CD4-positive, CD25-positive, alpha-beta regulatory T cell (primary cell): ENCODE measurements at regions not wholly inside any gene's neighbourhood (a gene's known extent, or its start where the extent isn't known, plus 50 kb on each side); places are given as distances from the start of the nearest gene placed in this dataset.

ENCODE experiments used
- ATAC-seq, 2 donors: fragments of 150-1000 bp; cut with Tn5 transposase; one replicate each; pipeline ENCODE4 v1.10.0; 2021; ENCODE audit warnings: low read depth in 2 of 2, moderate number of reproducible peaks in 2 of 2, moderate library complexity in 1 of 2
- DNase-seq, 3 donors: peaks; one replicate each; pipeline versions ENCODE4 v3.0.0 to v3.0.0-alpha.2; 2012 to 2022; ENCODE audit warnings: mixed read lengths in 1 of 3
- H3K27ac ChIP-seq: one replicate; pipeline ENCODE4 v1.7.0; 2013; ENCODE audit warnings: mild to moderate bottlenecking, low read length; ENCODE audit not compliant: insufficient read depth, poor library complexity, severe bottlenecking
- H3K27me3 ChIP-seq: one replicate; pipeline ENCODE4 v1.7.0; 2013; ENCODE audit warnings: low read length; ENCODE audit not compliant: control insufficient read depth, insufficient read depth
- H3K36me3 ChIP-seq: one replicate; pipeline ENCODE4 v1.7.0; 2013; ENCODE audit warnings: mild to moderate bottlenecking, low read length, moderate library complexity; ENCODE audit not compliant: control insufficient read depth, insufficient read depth
- H3K4me1 ChIP-seq: 2 replicates; pipeline ENCODE4 v1.7.0; 2013; ENCODE audit warnings: mild to moderate bottlenecking, low read length; ENCODE audit not compliant: insufficient read depth, control insufficient read depth, poor library complexity, severe bottlenecking
- H3K4me3 ChIP-seq: one replicate; pipeline ENCODE4 v1.7.0; 2013; ENCODE audit warnings: low read depth, mild to moderate bottlenecking, low read length, moderate library complexity
- H3K9me3 ChIP-seq, 2 experiments: 1 replicate in 1 of 2; 2 replicates in 1 of 2; pipeline ENCODE4 v1.7.0; 2013; ENCODE audit warnings: low read length in 2 of 2, mild to moderate bottlenecking in 1 of 2, moderate library complexity in 1 of 2; ENCODE audit not compliant: control insufficient read depth in 2 of 2
- H3K27ac Mint-ChIP-seq, 3 donors: one replicate each; pipeline ENCODE4 v1.8.0; 2020 to 2022; ENCODE audit warnings: mild to moderate bottlenecking in 3 of 3, mixed read lengths in 3 of 3, moderate library complexity in 2 of 3
- H3K27me3 Mint-ChIP-seq: one replicate; pipeline ENCODE4 v1.8.0; 2022; ENCODE audit warnings: mild to moderate bottlenecking, mixed read lengths
- H3K36me3 Mint-ChIP-seq: one replicate; pipeline ENCODE4 v1.8.0; 2020; ENCODE audit warnings: mixed read lengths
- H3K4me1 Mint-ChIP-seq, 4 donors: one replicate each; pipeline ENCODE4 v1.8.0; 2020 to 2022; ENCODE audit warnings: mixed read lengths in 4 of 4, mild to moderate bottlenecking in 1 of 4
- H3K4me3 Mint-ChIP-seq, 4 donors: one replicate each; pipeline ENCODE4 v1.8.0; 2020 to 2022; ENCODE audit warnings: mild to moderate bottlenecking in 4 of 4, mixed read lengths in 4 of 4, moderate library complexity in 3 of 4
- H3K9me3 Mint-ChIP-seq, 7 donors: one replicate each; pipeline ENCODE4 v1.8.0; 2020 to 2022; ENCODE audit warnings: mixed read lengths in 7 of 7, mild to moderate bottlenecking in 3 of 7, moderate library complexity in 2 of 7

DNA sequence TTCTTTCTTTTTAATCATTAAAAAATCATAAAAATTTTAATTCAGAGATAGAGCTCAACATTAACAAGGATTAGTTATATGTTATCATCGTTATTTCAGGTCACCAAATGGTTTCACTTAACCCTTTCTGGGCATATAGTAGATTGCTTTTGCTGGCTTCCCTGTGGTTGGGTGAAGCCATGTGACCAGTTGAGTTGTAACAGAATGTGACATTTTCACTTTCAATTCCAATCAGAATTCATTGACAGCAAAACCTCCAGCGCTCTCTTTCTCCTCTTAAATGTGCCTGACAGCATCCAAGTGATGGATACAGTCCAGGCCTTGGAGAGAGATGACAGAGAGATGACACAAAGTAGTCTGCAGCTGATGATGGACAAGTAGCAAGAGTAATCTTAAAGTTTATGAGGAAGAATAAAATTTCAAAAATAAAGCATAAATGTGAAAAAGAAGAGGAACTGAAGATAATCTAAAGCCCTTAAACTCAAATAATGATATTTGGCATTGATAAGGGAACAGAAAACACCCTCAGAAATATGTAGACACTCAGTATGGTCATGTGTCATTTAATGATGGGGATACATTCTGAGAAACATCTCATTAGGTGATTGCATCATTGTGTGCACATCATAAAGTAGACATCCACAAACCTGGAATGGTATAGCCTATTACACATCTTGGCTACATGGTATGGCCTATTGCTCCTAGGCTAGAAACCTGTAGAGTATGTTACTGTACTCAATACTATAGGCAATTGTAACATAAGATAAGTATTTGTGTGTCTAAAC is 92.3 kb upstream of the QRFPR start:
- H3K4me1 ChIP-seq, result no peaks in the 10 kb centered on the region
- H3K4me3 ChIP-seq, result no peak overlapping the region
- H3K27me3 Mint-ChIP-seq, result peaks cover 17% of the 10 kb centered on the region
- H3K4me3 Mint-ChIP-seq, result no peak overlapping the region
- no peak overlapping the region for H3K27ac Mint-ChIP-seq
- peaks cover 0 to 2% (median 0%) of the 10 kb centered on the region in 4 donors for H3K4me1 Mint-ChIP-seq
- DNase-seq (peak in 1 of 3 donors; percentile 14), ATAC-seq (no peak)
- H3K9me3 ChIP-seq, result peaks cover 1 to 3% of the 10 kb centered on the region in 2 experiments
- H3K36me3 Mint-ChIP-seq, result no peaks in the 10 kb centered on the region
- H3K9me3 Mint-ChIP-seq, result peaks cover 0 to 7% (median 3%) of the 10 kb centered on the region in 7 donors
- no peaks in the 10 kb centered on the region for H3K36me3 ChIP-seq
- H3K27me3 ChIP-seq, result peaks cover 3% of the 10 kb centered on the region
- no peak overlapping the region for H3K27ac ChIP-seq

DNA sequence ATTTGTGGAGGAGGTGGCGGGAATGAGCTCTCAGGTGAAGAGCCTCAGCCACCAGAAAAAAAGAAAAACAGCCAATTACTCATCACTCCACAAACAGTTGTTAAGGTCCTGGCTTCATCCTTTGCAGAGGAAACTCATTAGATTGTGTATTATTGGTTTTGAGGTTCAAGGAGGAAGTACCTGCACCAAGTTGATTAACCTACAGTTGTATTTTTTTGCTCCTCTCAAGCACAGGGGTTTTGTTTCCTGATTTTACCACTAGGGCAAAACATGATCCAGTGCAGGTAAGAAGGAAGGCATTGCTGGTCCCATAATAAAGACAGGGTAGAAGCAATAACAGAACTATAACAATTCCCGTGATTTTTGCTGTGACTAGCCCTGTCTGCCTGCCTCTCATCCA is 84.0 kb upstream of the QRFPR start:
- peaks cover 0 to 15% (median 9%) of the 10 kb centered on the region in 7 donors for H3K9me3 Mint-ChIP-seq
- H3K4me3 Mint-ChIP-seq, result no peak overlapping the region
- peaks cover 31% of the 10 kb centered on the region for H3K27me3 Mint-ChIP-seq
- no peaks in the 10 kb centered on the region for H3K4me1 ChIP-seq
- no peak for ATAC-seq
- no peak overlapping the region for H3K27ac ChIP-seq
- no peaks in the 10 kb centered on the region for H3K36me3 ChIP-seq
- DNase-seq, result peak in 1 of 3 donors; percentile 5
- peaks cover 4% of the 10 kb centered on the region for H3K27me3 ChIP-seq
- H3K4me3 ChIP-seq, result no peak overlapping the region
- H3K27ac Mint-ChIP-seq, result no peak overlapping the region
- H3K9me3 ChIP-seq, result peaks cover 3 to 4% of the 10 kb centered on the region in 2 experiments
- peaks cover 0 to 4% (median 0%) of the 10 kb centered on the region in 4 donors for H3K4me1 Mint-ChIP-seq
- no peaks in the 10 kb centered on the region for H3K36me3 Mint-ChIP-seq

DNA sequence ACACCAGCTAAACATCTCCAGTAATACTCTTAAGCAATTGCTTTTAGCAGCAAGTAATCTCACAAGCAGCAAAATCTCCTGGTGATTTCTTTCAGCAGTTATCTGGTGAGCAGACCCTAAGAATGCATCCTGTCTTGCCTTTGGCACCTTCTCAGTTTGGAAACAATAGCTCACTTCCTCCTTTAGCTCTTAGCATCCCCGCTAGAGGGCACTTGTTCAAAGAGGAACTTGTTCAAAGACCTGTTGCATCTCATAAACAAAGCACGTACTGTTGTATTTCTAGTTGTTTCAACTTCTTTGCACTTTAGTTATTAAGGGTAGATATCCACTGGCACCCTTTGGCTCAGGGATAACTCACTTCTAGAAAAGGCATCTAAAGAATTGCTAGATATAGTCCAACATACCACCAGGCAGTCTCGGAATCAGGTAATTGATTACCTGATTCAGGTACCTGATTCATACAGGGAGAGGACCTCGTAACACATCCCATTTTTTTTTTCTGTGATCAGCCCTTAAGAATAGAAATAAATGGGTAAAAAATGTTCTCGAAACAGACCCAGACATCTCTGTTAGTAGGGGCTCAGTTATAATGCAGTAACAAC is 81.9 kb upstream of the QRFPR start:
- DNase-seq (peak in 2 of 3 donors; percentile 31 to 72), ATAC-seq (peak in 1 of 2 donors; percentile 40)
- peaks cover 38% of the 10 kb centered on the region for H3K27me3 Mint-ChIP-seq
- H3K4me3 Mint-ChIP-seq, result no peak overlapping the region
- Histone ChIP-seq H3K4me1 (no peaks in the 10 kb centered on the region), H3K9me3 (peaks cover 0 to 2% of the 10 kb centered on the region in 2 experiments), H3K36me3 (no peaks in the 10 kb centered on the region), H3K27ac (no peak overlapping the region), H3K4me3 (no peak overlapping the region), H3K27me3 (peaks cover 4% of the 10 kb centered on the region)
- H3K9me3 Mint-ChIP-seq, result peaks cover 0 to 10% (median 5%) of the 10 kb centered on the region in 7 donors
- H3K27ac Mint-ChIP-seq, result no peak overlapping the region
- H3K4me1 Mint-ChIP-seq, result peaks cover 0 to 4% (median 0%) of the 10 kb centered on the region in 4 donors
- no peaks in the 10 kb centered on the region for H3K36me3 Mint-ChIP-seq

DNA sequence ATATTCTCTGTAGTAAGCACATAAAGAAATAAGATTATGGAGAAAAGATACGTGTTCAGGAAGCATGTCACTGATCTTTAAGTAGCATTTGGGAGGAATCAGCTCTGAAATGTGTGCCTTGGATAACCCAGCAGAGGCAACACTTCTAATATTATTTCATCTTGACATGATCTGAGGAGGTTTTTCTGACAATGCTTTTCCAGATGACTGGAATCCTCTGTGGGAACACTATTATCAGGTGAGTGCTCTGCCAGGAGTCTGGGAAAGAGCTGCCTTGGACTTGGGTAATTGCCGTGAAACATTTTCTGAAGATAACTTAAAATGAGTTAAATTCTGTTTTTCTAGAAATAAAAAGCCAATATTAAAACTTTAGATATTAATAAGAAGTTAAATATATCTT is 78.2 kb upstream of the QRFPR start:
- H3K36me3 ChIP-seq, result no peaks in the 10 kb centered on the region
- ATAC-seq, result no peak
- H3K27ac ChIP-seq, result no peak overlapping the region
- no peak overlapping the region for H3K4me3 ChIP-seq
- peaks cover 0 to 4% (median 0%) of the 10 kb centered on the region in 4 donors for H3K4me1 Mint-ChIP-seq
- no peaks in the 10 kb centered on the region for H3K9me3 ChIP-seq
- H3K4me3 Mint-ChIP-seq, result no peak overlapping the region
- H3K27ac Mint-ChIP-seq, result no peak overlapping the region
- no peaks in the 10 kb centered on the region for H3K36me3 Mint-ChIP-seq
- no peaks in the 10 kb centered on the region for H3K4me1 ChIP-seq
- DNase-seq, result no peak
- peaks cover 0 to 4% (median 0%) of the 10 kb centered on the region in 7 donors for H3K9me3 Mint-ChIP-seq
- peaks cover 33% of the 10 kb centered on the region for H3K27me3 Mint-ChIP-seq
- peaks cover 5% of the 10 kb centered on the region for H3K27me3 ChIP-seq

- peaks cover 8% of the 10 kb centered on the region for H3K27me3 ChIP-seq
- Mint-ChIP-seq H3K36me3 (no peaks in the 10 kb centered on the region), H3K27ac (no peak overlapping the region), H3K9me3 (peaks cover 0 to 2% (median 0%) of the 10 kb centered on the region in 7 donors), H3K27me3 (peaks cover 31% of the 10 kb centered on the region), H3K4me1 (no peaks in the 10 kb centered on the region), H3K4me3 (no peak overlapping the region)
- H3K36me3 ChIP-seq, result no peaks in the 10 kb centered on the region
- no peaks in the 10 kb centered on the region for H3K9me3 ChIP-seq
- ATAC-seq (no peak), DNase-seq (no peak)
- H3K27ac ChIP-seq, result no peak overlapping the region
- H3K4me1 ChIP-seq, result no peaks in the 10 kb centered on the region
- no peak overlapping the region for H3K4me3 ChIP-seq
Measured at GRCh38 chr4:121457278-121457875, 76.6 kb upstream of the QRFPR start.

GRCh38 chr4:121455285-121455684 is 74.5 kb upstream of the QRFPR start:
- H3K4me1 ChIP-seq, result no peaks in the 10 kb centered on the region
- H3K27me3 Mint-ChIP-seq, result peaks cover 22% of the 10 kb centered on the region
- H3K36me3 Mint-ChIP-seq, result no peaks in the 10 kb centered on the region
- H3K4me1 Mint-ChIP-seq, result no peaks in the 10 kb centered on the region
- H3K4me3 ChIP-seq, result no peak overlapping the region
- H3K9me3 ChIP-seq, result no peaks in the 10 kb centered on the region
- peaks cover 0 to 2% (median 0%) of the 10 kb centered on the region in 7 donors for H3K9me3 Mint-ChIP-seq
- H3K27ac Mint-ChIP-seq, result no peak overlapping the region
- no peaks in the 10 kb centered on the region for H3K36me3 ChIP-seq
- ATAC-seq (no peak), DNase-seq (no peak)
- H3K27me3 ChIP-seq, result peaks cover 8% of the 10 kb centered on the region
- H3K4me3 Mint-ChIP-seq, result no peak overlapping the region
- no peak overlapping the region for H3K27ac ChIP-seq

- Histone ChIP-seq H3K4me1 (no peaks in the 10 kb centered on the region), H3K36me3 (no peaks in the 10 kb centered on the region), H3K27me3 (peaks cover 11% of the 10 kb centered on the region), H3K27ac (no peak overlapping the region), H3K9me3 (no peaks in the 10 kb centered on the region), H3K4me3 (no peak overlapping the region)
- Mint-ChIP-seq H3K36me3 (no peaks in the 10 kb centered on the region), H3K4me3 (no peak overlapping the region), H3K9me3 (peaks cover 0 to 2% (median 0%) of the 10 kb centered on the region in 7 donors), H3K27me3 (peaks cover 22% of the 10 kb centered on the region), H3K27ac (peak overlapping the region in 1 of 3 donors; percentile 15), H3K4me1 (no peaks in the 10 kb centered on the region)
- DNase-seq (no peak), ATAC-seq (no peak)
Measured at GRCh38 chr4:121454251-121454979, 73.6 kb upstream of the QRFPR start.
